ENCODE measurements at regions not wholly inside any gene's neighbourhood (a gene's known extent, or its start where the extent isn't known, plus 50 kb on each side); places are given as distances from the start of the nearest gene placed in this dataset.

GRCh38 chr21:35428489-35428888 lies 379.4 kb upstream of the RUNX1 start:
- TF ChIP-seq CTCF (conservative IDR thresholded peaks at IDR 0.05; ENCODE audit: low read length) (no peak), EZH2phosphoT487 (IDR thresholded peaks at IDR 0.05; ENCODE audit: borderline replicate concordance, low read depth, low read length) (no peak)

Data from OCI-LY7 (cell line).